Activated T-helper 17 cell treated with anti-CD3 and anti-CD28 coated beads, Interleukin-2, amount 50 U/mL, for 72 hours (primary cell): ENCODE measurements at regions not wholly inside any gene's neighbourhood (a gene's known extent, or its start where the extent isn't known, plus 50 kb on each side); places are given as distances from the start of the nearest gene placed in this dataset.
"Not testable (repeated sequence)": the region's sequence is repeated elsewhere in the genome, so short reads cannot be mapped to it uniquely, and the experiment has no call there.

Experiments used
- ATAC-seq: fragments of 150-1000 bp; cut with Tn5 transposase; replicated peaks from 2 replicates; pipeline ENCODE4 v1.10.0; 2021; ENCODE audit warnings: mild to moderate bottlenecking, moderate library complexity
- H3K27ac Mint-ChIP-seq: one replicate; pipeline ENCODE4 v1.8.0; 2022; ENCODE audit warnings: mixed read lengths
- H3K27me3 Mint-ChIP-seq: one replicate; pipeline ENCODE4 v1.8.0; 2022; ENCODE audit warnings: mixed read lengths
- H3K36me3 Mint-ChIP-seq: one replicate; pipeline ENCODE4 v1.8.0; 2022; ENCODE audit warnings: low read depth, mild to moderate bottlenecking, mixed read lengths
- H3K4me1 Mint-ChIP-seq: one replicate; pipeline ENCODE4 v1.8.0; 2022; ENCODE audit warnings: mixed read lengths
- H3K4me3 Mint-ChIP-seq: one replicate; pipeline ENCODE4 v1.8.0; 2022; ENCODE audit warnings: mild to moderate bottlenecking, mixed read lengths
- H3K9me3 Mint-ChIP-seq: one replicate; pipeline ENCODE4 v1.8.0; 2022; ENCODE audit warnings: mixed read lengths

DNA sequence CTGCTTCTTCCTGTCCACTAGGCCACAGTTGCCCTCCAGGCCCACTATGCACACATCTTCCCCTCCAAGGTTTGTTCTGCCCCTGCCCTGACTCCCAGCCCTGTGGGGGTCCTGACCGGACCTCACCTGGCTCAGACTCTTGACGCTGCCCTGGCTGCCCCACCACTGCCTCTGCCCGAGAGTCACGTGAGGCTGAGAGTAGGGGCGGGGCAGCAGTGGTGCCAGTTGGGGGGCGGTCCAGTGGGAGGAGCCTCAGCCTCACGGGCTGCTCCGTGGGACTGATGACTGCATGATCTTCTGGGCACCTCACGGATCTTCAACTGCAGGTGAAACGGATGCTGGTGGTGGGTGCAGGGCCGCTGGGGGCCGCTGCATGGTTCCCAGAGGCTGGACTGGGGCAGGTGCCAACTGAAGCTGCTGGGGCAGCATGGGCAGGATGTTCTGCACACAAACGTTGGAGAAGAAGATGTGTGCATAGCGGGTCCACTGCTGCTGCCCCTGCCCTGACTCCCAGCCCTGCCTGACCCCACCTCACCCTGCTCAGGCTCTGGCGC is 77.6 kb downstream of the HHIPL2 start:
- H3K4me1 Mint-ChIP-seq, ATAC-seq, H3K4me3 Mint-ChIP-seq, H3K27ac Mint-ChIP-seq, H3K27me3 Mint-ChIP-seq, H3K36me3 Mint-ChIP-seq, H3K9me3 Mint-ChIP-seq: not testable (repeated sequence)

DNA sequence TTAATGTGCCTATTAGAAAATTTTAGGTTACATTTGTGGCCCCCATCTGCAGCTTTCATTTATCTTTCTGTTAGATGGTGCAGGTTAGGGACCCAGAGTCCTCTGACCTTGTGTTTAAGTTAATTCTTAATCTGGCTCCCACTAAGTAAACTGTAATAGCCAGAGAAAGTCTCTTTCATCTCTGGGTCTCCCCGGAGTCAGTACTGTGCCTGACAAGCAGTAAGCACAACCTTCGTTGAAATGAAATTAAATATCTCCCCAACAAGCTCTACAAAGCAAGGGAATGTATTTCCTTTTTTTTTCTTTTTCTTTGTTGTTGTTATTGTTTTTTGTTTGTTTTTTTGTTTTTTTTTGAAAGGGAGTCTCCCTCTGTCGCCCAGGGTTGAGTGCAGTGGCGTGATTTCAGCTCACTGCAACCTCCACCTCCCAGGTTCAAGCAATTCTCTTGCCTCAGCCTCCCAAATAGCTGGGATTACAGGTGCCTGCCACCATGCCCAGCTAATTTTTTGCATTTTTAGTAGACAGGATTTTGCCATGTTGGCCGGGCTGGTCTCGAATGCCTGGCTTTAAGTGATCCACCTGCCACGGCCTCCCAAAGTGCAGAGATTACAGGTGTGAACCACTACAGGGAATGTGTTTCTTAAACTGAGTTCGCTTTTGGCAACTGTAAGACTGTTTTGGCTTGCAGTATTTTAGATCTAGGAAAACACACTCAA is 81.6 kb downstream of the HHIPL2 start:
- H3K36me3 Mint-ChIP-seq: peaks cover 7% of the 10 kb centered on the region
- no peak for ATAC-seq

DNA sequence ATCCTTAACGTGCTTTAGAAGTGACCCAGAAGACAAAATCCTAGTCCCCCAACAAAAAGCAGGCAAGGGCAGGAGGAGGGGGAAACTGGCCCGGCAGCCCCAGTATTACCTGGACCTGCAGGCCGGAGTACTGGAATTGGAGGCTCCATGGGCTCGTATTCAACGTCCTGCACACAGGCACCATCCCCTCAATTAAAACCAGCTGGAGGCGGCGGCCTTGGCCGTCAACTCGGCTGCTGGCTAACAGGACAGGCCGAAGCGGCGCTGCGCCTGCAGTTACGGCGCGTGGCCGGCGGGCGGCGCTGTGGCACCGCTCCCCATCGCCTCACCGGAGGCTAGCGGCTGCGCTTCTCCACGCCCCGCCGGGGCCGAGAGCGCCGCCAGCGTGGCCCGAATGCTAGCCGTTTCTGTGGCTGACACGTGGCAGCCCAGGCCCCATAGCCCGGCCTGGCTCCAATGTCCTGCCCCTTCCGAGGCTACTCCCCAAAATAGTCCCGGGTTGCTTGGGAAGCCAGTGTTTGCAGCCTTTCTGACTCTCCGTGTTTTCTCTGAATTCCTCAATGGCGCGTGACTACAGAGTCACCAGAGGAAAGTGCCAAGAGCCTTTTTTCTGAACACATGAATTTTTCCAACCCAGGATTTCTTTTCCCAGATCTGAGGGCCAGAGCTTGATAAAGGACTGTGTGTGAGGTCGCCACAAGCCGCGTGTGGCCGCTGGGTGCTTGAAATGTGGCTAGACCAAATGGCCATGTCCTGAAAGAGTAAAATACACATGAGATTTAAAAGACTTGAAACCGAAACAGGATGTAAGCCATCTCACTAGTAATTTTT is 82.5 kb downstream of the HHIPL2 start:
- Mint-ChIP-seq H3K27ac (peak overlapping the region; percentile 97), H3K9me3 (no peaks in the 10 kb centered on the region), H3K36me3 (peaks cover 7% of the 10 kb centered on the region), H3K4me3 (peak overlapping the region; percentile 83), H3K27me3 (no peaks in the 10 kb centered on the region), H3K4me1 (peaks cover 8% of the 10 kb centered on the region)
- peak; percentile 93 for ATAC-seq

More for the DNA sequence above, 81.6 kb downstream of the HHIPL2 start:
- Mint-ChIP-seq H3K27me3 (no peaks in the 10 kb centered on the region), H3K4me1 (peaks cover 8% of the 10 kb centered on the region), H3K9me3 (no peaks in the 10 kb centered on the region), H3K4me3 (peak overlapping the region; percentile 83), H3K27ac (no peak overlapping the region)

DNA sequence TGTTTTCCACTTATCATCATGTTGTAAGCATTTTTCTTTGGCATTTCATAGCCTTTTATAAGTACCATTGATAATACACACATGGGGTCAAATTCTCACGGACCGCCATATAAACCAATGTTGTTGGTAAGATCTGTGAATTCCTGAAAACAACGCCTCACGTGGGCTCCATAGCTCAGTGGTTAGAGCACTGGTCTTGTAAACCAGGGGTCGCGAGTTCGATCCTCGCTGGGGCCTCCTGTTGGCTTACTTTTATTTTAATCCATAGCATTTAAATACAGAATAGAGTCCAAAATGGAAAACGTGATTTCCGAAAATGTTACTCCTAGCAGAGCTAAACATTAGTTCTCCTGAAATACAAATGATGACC is 83.1 kb downstream of the HHIPL2 start:
- H3K9me3 Mint-ChIP-seq: no peaks in the 10 kb centered on the region

DNA sequence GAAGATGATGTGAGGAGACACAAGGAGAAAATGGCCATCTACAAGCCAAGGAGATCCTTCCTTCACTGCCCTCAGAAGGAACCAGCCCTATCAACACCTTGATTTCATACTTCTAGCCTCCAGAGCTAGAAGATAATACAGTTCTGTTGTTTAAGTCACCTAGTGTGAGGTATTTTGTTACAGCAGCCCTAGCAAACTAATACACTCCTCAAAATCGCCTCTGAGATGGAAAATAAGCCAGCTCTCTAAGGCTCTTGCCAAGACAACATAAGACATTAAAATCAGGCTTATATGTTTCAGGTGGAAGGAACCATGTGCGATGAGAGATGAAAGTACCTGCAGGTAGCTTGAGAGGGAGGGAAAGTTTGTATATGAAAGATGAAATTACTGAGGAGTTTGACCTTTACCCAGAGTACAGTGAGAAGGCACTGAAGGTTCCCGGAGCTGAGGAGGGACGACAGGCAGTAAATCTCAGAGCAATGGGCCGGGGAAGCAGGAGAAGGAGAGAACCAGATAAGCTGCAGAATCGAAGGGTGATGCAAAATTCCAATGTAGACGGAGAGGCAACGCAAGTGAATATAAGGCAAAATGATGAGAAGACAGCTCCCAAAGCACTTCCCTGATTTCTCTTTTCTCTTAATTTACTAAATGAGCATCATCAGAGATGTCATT is 84.7 kb downstream of the HHIPL2 start:
- Mint-ChIP-seq H3K9me3 (no peaks in the 10 kb centered on the region), H3K27me3 (no peaks in the 10 kb centered on the region), H3K4me3 (no peak overlapping the region), H3K27ac (no peak overlapping the region), H3K4me1 (peaks cover 8% of the 10 kb centered on the region), H3K36me3 (peaks cover 7% of the 10 kb centered on the region)
- ATAC-seq: no peak

More for the DNA sequence above, 83.1 kb downstream of the HHIPL2 start:
- peak overlapping the region; percentile 83 for H3K4me3 Mint-ChIP-seq
- H3K36me3 Mint-ChIP-seq: peaks cover 7% of the 10 kb centered on the region
- peak; percentile 47 for ATAC-seq
- H3K27ac Mint-ChIP-seq: peak overlapping the region; percentile 97
- H3K27me3 Mint-ChIP-seq: no peaks in the 10 kb centered on the region
- peaks cover 8% of the 10 kb centered on the region for H3K4me1 Mint-ChIP-seq

DNA sequence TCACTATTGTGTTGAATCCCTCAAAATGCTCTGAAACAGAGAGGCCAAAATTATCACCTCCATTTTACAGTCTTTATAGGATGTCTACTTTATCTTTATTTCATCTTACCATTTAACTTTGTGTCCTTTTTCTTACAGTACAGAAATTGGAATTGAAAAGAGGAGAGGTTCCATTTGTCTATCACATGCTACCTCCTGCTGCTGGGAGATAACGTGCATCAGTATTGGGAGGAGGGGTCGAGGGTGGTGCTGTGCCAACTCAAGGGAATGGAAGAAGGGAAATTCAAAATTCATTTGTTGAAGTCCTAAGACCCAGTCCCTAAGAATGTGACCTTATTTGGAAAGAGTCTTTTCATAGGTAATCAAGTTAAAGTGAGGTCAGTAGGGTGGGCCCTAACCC is 85.3 kb downstream of the HHIPL2 start:
- peaks cover 8% of the 10 kb centered on the region for H3K4me1 Mint-ChIP-seq
- H3K4me3 Mint-ChIP-seq: no peak overlapping the region
- H3K9me3 Mint-ChIP-seq: no peaks in the 10 kb centered on the region
- H3K27ac Mint-ChIP-seq: no peak overlapping the region
- no peaks in the 10 kb centered on the region for H3K27me3 Mint-ChIP-seq
- ATAC-seq: no peak
- peaks cover 7% of the 10 kb centered on the region for H3K36me3 Mint-ChIP-seq

DNA sequence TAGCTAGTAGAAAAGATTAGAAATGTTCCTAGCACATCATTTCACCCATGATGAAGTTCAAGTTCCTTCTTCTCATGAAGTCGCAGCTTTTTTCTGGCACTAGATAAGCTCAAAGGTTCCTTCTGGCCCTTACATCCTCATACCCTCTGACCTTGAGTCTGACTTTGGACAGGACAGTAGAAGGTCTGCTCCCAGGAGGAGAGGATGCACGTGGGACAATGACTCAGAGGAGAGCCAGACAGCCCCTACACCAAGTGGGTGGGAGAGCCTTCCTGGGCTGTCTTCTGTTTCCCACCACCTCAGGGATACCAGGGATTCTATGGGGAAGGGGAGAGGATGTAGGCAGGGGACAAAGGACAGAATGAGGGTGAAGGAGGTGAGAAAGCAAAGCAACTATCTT is 86.0 kb downstream of the HHIPL2 start:
- ATAC-seq: no peak
- peaks cover 7% of the 10 kb centered on the region for H3K36me3 Mint-ChIP-seq

DNA sequence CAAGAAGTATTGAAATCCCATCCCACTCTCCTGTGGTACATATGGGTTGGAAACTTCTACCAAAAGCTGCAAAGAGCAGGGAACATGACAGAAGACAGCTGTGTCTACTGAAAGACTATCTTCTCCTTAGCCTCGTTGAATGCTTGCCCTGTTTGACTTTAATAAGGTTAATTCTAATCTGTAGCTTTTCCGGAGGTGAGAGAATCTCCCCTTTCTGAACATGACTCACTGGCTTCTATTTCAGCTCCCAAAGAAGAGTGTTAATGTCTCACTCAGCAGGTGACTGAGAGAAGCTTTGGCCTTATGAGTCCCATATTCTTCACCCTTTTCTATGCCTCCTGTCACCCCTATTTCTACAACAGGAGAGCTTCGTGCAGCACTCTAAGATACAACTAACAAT is 88.3 kb downstream of the HHIPL2 start:
- H3K4me3 Mint-ChIP-seq: no peak overlapping the region
- no peaks in the 10 kb centered on the region for H3K27me3 Mint-ChIP-seq
- peaks cover 7% of the 10 kb centered on the region for H3K9me3 Mint-ChIP-seq
- peaks cover 2% of the 10 kb centered on the region for H3K4me1 Mint-ChIP-seq
- H3K36me3 Mint-ChIP-seq: peaks cover 2% of the 10 kb centered on the region
- H3K27ac Mint-ChIP-seq: no peak overlapping the region
- no peak for ATAC-seq

More for the DNA sequence above, 86.0 kb downstream of the HHIPL2 start:
- Mint-ChIP-seq H3K9me3 (peaks cover 7% of the 10 kb centered on the region), H3K4me1 (peaks cover 8% of the 10 kb centered on the region), H3K27ac (no peak overlapping the region), H3K27me3 (no peaks in the 10 kb centered on the region), H3K4me3 (no peak overlapping the region)

DNA sequence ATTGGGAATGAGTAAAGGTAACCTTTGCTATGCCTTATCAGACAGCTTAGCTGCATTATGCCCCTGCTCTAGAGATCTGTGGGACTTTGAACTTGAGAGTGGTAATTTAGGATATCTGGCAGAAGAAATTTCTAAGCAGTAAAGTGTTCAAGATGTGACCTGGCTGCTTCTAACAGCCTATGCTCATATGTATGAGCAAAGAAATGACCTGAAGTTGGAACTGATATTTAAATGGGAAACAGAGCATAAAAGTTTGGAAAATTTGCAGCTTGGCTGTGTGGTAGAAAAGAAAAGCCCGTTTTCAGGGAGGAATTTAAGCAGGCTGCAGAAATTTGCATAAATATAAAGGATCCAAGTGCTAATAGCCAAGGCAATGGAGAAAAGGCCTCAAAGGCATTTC is 90.4 kb downstream of the HHIPL2 start:
- Mint-ChIP-seq H3K4me3 (no peak overlapping the region), H3K27me3 (no peaks in the 10 kb centered on the region), H3K36me3 (no peaks in the 10 kb centered on the region), H3K9me3 (peaks cover 7% of the 10 kb centered on the region), H3K4me1 (no peaks in the 10 kb centered on the region), H3K27ac (no peak overlapping the region)
- ATAC-seq: no peak

DNA sequence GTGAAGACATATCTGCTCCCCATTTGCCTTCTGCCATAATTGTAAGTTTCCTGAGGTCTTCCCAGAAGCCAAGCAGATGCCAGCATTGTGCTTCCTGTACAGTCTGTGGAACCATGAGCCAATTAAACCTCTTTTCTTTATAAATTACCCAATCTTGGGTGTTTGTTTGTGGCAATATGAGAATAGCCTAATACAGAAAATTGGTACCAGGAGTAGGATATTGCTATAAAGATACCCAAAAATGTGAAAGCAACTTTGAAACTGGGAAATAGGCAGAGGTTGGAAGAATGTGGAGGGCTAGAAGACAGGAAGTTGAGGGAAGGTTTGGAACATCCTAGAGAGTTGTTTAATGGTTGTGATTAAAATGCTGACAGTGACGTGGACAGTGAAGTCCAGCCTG is 90.8 kb downstream of the HHIPL2 start:
- no peaks in the 10 kb centered on the region for H3K36me3 Mint-ChIP-seq
- no peak overlapping the region for H3K4me3 Mint-ChIP-seq
- H3K27ac Mint-ChIP-seq: no peak overlapping the region
- H3K27me3 Mint-ChIP-seq: no peaks in the 10 kb centered on the region
- H3K9me3 Mint-ChIP-seq: peaks cover 7% of the 10 kb centered on the region
- ATAC-seq: no peak
- H3K4me1 Mint-ChIP-seq: no peaks in the 10 kb centered on the region

DNA sequence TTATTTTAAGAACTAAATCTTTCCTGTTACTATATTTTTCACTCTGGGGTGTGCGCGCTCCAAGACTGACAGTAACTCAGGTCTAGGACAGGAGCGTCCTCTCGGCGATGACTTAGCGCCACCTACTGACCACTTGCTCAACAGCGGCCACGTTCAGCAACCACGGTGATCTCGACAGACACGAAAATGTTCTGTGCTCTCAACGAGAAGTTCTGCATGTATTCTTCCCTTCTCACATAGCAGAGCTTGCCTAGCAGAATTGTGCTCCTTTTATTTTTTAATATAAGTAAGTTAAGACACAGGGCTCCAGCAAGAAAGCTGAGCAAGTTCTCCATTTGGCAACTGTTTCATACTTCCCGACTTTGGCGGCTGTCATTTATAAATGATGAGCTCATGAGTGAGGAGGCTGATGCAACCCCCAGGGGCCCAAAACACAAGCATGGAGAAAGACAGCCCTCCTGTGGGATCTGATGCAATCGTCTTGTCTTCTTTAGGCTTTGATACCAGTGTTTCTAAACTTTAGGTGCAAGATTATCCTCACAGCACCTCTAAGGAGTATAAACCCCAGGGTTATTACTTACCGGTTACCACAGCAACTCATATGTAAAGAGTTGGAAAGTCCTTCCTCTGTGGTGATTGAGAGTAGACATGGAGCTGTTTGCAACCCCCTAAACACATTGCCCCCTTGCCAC is 92.6 kb downstream of the HHIPL2 start:
- no peaks in the 10 kb centered on the region for H3K4me1 Mint-ChIP-seq
- H3K27ac Mint-ChIP-seq: no peak overlapping the region
- H3K4me3 Mint-ChIP-seq: no peak overlapping the region

DNA sequence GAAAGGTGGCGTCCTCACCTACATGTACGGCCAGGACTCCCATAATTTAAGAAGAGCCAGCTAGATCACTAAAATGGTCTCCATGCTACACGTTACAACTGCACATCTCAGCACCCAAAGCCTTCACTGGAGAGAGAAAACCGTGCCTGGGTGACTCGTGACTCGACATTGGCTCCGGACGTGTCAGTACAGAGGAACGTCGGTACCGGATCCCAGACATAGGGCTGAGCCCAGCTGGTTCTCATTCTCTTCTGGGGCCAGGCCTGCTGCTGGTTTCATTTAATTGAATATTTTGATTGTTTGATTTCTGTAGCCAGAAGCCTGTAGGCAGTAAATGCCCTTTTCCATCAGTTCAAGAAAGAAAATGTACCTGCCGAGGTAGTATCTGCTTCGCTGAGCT is 93.1 kb downstream of the HHIPL2 start:
- H3K9me3 Mint-ChIP-seq: peaks cover 7% of the 10 kb centered on the region

More for the DNA sequence above, 92.6 kb downstream of the HHIPL2 start:
- Mint-ChIP-seq H3K36me3 (no peaks in the 10 kb centered on the region), H3K27me3 (no peaks in the 10 kb centered on the region), H3K9me3 (peaks cover 7% of the 10 kb centered on the region)
- ATAC-seq: peak; percentile 95

DNA sequence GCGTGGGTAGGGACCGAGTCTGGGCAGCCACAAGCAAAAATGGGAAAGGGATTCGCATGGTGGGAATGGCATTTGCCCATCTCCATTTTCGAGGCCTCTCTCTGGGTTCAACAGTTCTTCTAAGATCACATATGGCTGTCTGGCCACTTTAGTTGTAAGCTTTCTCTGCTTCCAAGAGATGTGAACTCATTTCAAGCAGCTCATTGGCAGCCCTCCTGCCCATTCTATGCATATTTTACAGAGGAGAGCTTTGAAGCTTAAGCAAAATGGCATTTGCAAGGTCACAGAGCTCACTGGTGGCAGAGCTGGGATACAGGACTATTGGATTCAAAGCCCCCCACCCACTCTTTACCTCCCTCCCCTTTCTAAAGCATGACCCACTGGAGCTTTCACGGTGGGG is 93.7 kb downstream of the HHIPL2 start:
- no peak for ATAC-seq
- H3K4me1 Mint-ChIP-seq: no peaks in the 10 kb centered on the region
- H3K27ac Mint-ChIP-seq: no peak overlapping the region
- H3K36me3 Mint-ChIP-seq: no peaks in the 10 kb centered on the region
- H3K4me3 Mint-ChIP-seq: no peak overlapping the region
- no peaks in the 10 kb centered on the region for H3K27me3 Mint-ChIP-seq
- peaks cover 7% of the 10 kb centered on the region for H3K9me3 Mint-ChIP-seq

More for the DNA sequence above, 93.1 kb downstream of the HHIPL2 start:
- no peak overlapping the region for H3K4me3 Mint-ChIP-seq
- H3K4me1 Mint-ChIP-seq: no peaks in the 10 kb centered on the region
- ATAC-seq: peak; percentile 12
- H3K36me3 Mint-ChIP-seq: no peaks in the 10 kb centered on the region
- no peaks in the 10 kb centered on the region for H3K27me3 Mint-ChIP-seq
- no peak overlapping the region for H3K27ac Mint-ChIP-seq

DNA sequence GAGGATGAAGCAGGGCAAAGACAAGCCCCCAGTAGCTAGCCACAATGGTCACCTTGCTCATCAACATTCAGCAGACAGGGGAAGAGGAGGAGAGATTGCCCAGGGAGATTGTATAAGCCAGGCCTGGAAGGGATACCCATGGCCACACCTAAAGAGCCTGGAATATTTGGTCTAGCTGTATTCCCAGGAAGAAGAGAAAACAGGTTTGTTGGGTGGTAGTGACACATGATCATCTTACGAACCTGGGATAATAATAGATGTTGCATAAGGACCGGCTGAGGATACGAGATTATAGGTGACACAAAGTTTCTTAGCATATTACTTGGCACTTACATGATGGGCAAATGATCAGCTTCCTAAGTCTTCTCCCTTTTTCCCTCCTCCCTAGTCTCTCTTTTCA is 95.9 kb downstream of the HHIPL2 start:
- no peaks in the 10 kb centered on the region for H3K36me3 Mint-ChIP-seq
- no peak overlapping the region for H3K4me3 Mint-ChIP-seq
- no peak overlapping the region for H3K27ac Mint-ChIP-seq
- H3K4me1 Mint-ChIP-seq: peaks cover 4% of the 10 kb centered on the region
- no peak for ATAC-seq
- H3K9me3 Mint-ChIP-seq: peaks cover 2% of the 10 kb centered on the region
- no peaks in the 10 kb centered on the region for H3K27me3 Mint-ChIP-seq
